Kasumi-1 (cell line): ENCODE measurements at regions not wholly inside any gene's neighbourhood (a gene's known extent, or its start where the extent isn't known, plus 50 kb on each side); places are given as distances from the start of the nearest gene placed in this dataset.
"Not testable (repeated sequence)": the region's sequence is repeated elsewhere in the genome, so short reads cannot be mapped to it uniquely, and the experiment has no call there.

Experiments used
- DNase-seq, 2 experiments: peaks; one replicate each; lab custom pipeline; 2025; lab: John Stamatoyannopoulos, UW

DNA sequence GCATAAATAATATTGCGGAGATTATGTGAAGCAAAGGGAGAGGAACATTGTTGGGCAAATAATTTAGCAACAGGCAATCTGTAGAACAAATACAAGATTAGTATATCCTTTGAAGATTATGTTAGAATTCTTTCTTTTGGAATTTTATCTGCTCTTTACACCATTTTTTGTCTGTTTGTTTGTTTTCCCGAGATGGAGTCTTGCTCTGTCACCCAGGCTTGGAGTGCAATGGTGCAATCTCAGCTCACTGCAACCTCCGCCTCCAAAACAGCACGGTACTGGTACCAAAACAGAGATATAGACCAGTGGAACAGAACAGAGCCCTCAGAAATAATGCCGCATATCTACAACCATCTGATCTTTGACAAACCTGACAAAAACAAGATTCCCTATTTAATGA is 250.3 kb downstream of the FSIP2 start:
- not testable (repeated sequence) for DNase-seq

DNA sequence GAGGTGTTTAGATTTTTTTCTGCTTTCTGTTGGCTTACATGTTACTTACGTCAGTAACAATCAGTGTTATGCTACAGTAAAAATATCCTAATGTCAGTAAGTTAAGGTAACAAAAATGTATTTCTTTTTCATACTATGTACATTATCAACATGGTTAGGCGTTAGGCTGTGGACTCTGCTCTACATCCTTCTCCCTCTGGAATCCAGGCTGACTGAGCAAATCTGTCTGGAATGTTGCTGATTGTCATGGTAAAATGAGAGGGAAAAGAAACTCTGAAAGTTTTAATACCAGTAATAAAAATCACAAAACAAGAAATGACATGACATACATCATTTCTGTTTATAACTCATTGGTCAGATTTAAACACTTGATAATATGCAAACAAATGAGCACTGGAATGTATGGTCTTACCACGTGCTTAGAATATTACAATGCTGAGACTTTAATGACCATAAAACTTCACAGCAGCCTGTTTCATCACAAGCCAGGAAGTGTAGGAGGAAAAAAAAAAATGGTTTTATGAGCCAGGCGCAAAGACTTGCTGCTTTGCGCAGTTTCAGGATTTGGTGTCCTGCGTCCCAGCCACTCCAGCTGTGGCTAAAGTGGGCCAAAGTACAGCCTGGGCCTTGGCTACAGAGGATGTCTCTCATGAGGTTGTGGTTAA is 252.4 kb downstream of the FSIP2 start:
- DNase-seq: no peak

DNA sequence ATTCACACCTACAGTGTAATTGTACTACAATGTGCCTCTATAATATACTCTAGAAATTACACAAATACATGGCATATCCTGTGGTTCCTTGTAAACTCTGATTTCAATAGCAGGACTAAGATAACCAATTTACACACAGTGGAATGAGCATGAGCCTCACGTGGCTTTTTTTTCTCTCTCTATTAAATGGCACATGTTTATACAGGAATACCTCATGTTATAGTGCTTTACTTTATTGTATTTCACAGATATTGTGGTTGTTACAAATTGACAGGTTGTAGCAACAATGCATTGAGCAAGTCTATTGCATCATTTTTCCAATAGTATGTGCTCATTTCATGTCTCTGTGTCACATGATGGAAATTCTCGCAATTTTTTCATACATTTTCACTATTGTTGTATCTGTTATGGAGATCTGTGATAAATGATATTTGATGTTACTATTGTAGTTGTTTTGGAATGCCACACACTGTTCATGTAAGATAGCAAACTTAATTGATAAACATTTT is 260.0 kb downstream of the FSIP2 start:
- no peak for DNase-seq

DNA sequence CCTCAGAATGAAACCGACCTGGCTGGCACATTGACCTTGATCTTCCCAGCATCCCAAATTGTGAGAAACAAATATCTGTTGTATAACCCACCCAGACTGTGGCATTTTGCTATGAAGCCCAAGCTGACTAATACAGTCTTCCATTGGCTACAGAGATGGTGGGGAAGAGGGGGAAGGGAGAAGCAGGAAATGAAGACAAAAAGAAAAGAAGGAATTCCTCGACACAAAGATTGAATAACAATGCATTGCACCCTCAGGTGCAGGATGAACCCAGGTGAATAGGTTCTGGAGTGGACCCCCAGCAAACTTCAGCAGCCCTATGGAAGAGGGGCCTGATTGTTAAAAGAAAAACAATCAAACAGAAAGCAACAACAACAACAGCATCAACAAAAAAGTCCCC is 270.7 kb downstream of the FSIP2 start:
- no peak for DNase-seq

DNA sequence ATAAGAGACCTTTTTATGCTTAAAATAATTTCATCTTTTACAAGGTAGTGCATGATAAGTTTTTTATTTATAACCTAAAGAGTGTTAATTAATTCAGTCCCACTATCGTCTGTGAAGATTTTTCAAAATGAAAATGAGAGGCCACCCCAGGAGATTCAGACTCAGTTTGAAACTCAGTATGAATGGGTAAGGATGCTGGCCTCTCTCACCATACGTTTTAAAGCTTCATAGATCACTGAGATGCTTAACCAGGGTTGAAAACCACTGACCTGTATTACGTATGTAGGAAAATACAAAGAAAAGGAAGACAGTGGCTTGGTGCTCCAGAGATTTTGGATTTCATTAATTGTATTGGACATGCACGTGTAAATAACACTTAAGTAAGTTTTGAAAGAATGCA is 278.7 kb downstream of the FSIP2 start:
- DNase-seq: no peak

DNA sequence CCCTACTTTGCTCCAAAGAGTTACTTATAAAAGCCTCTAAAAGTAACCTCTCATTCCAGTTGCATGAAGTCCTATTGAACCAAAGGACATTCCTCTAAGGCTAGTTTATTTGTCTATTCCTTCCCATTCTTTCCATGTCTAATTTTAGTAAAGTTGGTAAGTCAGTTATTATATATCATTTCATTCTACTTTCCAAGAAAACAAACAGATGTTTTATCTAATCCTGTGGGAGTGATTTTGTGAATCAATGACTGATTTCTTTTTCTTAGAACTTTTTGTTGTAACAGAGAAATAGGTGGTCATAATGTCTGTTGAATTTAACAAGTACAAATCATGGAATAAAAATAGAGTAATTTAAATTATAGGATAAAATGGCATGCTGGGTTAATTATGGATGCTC is 286.3 kb downstream of the FSIP2 start:
- DNase-seq: no peak

DNA sequence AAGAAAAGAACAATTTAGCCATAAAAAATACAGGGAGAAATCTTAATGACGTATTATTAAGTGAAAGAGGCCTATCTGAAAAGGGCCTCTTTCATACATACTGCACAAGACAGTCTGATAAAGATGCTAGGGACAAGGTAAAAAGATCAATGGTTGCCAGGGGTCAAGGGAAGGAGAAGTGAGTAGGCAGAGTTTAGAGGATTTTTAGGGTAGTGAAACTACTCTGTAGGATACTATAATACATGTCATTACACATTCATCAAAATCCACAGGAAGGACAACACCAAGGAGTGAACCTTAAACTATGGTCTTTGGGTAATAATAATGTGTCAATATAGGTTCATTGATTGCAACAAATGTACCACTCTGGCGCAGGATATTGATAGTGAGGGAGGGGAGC is 289.3 kb downstream of the FSIP2 start:
- DNase-seq: no peak

DNA sequence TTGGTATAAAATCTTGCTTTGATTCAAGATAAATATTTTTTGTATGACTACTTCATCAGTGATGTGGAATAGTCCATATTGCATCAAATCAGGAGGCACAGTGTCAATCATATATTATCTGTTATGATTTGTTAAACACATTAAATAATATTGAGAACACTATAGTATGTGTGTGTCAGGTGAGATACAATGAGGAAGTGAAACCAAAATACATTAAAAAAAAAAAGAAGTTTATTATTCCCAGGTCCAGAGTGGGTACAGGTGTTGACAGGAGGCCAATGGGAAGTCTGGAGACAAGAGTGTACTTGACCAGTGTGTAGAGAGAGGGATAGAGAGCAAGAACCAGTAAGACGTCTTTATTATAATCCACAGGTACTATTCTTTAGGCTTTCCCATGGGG is 292.6 kb downstream of the FSIP2 start:
- no peak for DNase-seq

DNA sequence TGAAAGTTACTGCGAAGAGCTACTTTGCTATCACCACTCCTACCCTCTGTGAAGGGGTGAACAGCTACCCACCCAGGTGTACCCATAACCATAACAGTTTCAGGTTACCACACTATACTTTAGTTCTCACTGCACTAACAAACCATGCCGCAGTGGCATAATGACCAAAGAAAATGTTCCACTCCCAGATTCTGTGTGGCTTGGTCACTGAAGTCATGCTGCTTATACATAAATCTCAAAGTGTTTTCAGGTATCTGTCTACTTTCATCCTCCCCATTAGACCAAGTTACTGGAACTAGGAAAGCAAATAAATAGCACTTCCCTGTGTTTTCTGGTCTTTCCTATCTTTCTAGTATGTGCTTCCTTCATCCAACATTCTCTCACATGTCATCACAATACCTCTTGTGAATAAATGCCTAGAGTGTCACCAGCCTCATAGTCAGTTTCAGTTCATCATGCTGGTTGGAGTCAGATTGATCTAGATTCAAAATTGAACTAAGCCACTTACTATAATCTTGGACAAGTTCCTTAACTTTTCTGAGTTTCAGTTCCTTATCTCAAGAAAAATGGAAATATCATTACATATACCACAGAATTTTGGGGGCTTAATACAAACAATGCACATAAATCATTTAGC is 293.6 kb downstream of the FSIP2 start:
- DNase-seq: no peak

DNA sequence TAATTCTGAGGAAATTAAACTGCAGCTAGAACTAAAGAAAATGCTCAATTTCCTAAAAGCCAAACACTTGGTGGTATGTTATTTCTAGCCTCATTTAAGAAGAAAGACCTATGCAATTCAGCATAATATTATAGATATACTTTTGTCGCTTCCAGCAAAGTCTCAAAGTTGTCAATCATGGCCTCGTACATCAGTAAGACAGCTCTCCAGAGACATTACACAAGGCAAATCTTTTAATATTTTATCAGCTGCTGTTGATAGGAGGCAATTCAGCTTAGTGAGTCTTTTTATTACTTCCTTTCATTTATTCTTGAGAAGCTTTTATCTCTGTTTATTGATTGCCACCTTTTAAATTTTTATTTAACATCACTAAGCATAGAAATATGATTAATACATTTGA is 294.3 kb downstream of the FSIP2 start:
- no peak for DNase-seq

DNA sequence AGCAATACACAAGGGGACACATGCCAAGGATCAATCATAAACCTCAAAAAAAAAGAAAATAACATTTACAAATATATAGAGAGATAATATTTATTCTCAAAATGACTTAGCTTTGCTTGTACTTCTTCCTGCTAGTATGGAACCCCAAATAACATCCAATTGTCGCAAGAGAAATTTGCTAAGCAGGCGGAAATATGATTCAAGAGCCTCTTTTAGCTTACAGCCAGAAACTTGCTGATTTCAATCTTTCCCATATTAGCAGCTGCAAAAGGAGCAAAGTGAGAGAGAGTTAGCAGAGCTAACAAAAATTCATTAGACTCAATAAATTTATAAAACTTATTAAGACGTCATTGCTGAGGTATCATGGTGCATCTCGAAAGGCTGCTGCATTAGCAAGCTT is 294.9 kb downstream of the FSIP2 start:
- DNase-seq: no peak

DNA sequence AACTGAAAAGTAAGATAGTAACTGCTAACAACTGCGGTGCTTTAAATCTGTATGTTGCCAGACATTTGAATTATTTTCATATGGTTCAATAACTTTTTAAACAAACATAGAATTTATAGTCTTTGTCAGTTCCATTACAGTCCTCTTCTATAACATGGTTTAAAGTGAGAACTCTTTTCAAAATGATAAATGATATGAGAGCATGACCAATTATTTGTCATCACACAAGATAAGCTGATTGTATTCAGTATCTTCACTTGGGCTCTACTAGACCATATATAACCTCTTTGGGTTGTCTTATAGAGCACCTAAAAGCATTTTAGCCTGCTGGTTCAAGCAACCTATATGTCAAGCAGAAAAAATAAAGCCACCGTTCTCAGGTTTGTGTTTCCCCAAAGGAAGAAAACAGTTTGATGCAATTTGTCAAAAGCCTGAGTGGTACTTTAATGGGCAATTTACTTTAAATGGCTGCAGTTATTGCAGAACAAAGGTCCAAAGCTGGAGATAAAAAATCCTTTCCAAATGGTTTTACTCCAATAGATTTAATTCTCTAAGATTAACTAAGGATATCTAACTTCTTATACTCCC is 298.4 kb downstream of the FSIP2 start:
- no peak for DNase-seq

DNA sequence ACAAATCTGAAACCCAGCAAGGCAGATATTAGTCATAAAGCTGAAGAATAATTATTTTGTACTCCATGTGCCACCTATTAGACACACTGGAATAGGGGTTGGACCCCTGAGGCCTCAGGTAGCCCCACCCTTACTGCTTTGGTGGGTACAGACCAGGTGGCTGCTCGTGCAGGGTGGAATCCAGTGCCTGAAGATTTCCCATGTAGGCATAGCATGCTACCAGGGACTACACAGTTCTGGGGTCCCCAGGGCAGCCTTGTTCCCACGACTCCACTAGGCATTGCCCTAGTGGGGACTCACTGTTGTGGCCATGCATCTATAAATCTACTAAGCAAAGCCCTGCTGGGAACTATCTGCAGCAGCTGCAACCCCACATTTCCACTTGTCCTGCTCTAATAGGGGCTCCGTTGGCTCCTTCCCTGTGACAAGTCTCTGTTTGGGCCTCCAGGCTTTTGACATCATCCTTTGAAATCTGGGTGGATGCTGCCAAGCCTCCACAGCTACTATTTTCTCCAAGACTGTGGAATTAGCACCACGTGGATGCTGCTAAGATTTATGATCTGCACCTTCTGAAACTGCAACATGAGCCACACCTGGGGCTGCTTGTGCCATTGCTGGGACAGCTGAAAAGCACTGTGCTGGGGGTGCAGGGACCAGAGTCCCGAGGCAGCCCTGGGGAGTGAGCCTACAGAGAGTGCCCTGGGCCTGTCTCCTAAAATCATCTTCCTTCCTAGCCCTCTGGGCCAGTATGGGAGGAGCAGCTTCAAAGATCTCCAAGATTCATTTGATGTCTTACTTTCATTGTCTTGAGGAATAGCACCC is 303.8 kb downstream of the FSIP2 start:
- no peak for DNase-seq

DNA sequence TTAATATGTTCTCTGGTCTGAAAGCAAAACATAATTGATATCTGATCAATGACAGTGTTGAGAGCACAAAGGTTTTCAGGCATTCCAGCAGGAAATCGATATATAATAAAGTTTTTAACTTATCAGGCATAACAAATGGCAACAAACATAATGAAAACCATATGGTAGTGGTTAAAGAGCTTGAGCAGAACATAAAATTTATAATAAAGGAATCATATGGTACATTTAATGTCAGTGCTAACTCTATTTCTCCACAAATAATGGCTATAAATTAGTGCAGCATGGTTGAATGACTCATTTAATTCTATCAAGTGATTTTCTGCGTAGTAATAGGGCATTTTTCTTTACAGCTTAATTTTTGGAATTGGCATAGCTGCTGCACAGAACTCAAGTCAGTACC is 306.2 kb downstream of the FSIP2 start:
- no peak for DNase-seq

DNA sequence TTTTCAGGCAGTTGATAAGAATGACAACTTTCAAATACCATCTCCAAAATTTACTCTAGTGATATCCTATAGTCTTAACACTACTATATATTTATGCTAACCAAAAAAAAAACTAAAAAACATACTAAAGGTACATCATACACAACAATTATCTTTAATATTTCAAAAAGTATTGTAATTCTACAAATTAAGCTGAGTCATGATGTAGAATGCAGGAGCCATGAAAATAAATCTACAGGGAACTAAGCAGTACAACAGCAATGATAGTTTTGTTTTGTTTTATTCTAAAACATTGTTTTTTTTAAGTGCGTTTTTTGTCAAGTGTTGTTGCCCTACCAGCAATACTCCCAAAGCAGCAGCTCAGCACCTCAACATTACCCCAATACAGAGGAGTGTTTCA is 314.3 kb downstream of the FSIP2 start:
- DNase-seq: no peak

DNA sequence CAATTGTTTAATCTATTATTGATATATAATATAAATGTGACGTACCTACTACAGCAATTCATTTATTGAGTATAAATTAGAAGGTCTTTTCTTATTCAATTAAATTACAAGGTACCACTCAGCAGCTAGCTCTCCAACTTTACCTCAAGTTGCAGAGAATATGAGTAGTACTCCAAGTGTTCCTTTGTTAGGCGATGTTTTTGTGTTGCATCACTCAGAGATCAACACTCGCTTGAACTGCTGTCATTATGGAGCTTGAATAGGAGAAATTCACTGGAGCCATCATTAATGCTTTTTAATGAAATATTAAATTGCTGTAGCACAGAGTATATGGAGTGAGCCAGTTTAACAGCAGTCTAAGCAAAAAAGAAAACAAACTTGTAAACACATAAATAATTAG is 320.0 kb downstream of the FSIP2 start:
- DNase-seq: no peak

DNA sequence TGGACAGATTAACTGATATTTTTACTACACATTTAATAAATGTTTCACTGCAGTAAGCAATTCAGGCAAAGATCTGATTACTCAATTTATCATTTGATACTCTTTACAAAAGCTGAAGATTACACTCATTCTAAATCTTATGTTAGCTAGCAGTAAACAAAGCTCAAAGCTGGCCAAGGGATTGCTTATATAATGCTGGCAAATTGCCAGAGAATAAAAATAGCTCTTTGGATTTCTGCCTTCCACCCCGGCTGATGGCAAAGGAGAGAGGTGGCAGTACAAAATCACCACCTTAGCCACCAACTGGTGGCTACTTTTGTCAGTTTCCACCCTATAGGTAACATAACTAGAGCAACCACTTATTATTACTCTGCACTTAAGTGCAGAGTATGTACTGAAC is 320.5 kb downstream of the FSIP2 start:
- DNase-seq: no peak

DNA sequence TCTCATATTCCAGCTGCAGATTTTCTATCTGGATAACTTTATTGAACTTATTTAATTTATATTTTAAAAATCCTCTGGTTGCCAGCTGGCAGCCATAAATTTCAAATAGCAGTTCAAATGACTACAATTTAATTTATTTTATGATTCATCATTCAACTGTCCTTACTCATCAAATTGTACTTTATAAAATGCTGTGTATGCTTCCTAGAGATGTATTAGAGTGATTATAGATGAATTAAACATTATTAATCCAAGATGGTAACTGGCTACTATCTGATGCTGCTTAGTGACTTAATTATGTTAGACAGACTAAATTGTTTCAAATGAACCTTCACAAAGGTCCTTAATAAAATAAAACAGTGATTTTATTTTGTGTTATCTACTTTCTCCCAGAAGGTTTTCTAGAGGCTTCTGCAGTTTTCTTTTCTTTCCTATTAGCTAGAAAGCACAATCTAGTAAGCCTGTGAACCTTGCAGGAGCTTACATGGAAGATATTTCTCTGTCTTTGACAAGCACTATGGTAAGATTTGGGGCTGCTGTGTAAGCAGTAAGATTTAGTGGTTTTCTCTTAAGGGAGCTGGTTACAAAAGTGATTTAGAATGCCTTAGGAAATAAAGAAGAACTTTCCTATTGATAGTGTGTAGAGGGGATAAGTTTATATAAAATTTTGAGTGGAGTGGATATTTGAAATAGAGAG is 322.3 kb downstream of the FSIP2 start:
- DNase-seq: no peak

DNA sequence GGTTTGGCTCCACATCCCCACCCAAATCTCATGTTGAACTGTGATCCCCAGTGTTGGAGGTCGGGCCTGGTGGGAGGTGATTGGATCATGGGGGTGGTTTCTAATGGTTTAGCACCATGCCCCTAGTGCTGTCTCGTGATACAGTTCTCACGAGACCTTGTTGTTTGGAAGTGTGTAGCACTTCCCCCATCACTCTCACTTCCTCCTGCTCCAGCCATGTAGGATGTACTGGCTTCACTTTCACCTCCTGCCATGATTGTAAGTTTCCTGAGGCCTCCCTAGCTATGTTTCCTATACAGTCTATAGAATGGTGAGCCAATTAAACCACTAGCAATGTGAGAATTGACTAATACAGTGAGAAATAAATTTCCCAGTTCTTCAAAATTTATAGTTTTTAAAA is 325.9 kb downstream of the FSIP2 start:
- DNase-seq: no peak

DNA sequence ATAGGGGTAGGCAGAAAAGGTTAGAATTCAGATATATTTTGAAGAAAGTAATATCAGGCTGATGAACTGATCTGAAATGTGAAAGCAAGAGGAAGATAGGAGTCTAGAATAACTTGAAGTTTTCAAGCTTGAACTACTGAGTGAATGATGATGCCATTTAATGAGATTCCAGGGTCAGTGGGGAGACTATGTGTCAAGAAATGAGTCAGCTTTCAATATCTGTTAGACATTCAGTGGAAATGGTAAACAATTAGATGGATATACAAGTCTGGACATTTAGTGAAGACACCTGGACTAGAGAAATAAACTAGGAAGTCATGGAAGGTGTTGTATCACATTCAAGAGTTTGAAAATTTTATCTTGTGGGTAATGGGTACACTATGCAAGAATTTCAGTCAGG is 326.9 kb downstream of the FSIP2 start:
- no peak for DNase-seq

DNA sequence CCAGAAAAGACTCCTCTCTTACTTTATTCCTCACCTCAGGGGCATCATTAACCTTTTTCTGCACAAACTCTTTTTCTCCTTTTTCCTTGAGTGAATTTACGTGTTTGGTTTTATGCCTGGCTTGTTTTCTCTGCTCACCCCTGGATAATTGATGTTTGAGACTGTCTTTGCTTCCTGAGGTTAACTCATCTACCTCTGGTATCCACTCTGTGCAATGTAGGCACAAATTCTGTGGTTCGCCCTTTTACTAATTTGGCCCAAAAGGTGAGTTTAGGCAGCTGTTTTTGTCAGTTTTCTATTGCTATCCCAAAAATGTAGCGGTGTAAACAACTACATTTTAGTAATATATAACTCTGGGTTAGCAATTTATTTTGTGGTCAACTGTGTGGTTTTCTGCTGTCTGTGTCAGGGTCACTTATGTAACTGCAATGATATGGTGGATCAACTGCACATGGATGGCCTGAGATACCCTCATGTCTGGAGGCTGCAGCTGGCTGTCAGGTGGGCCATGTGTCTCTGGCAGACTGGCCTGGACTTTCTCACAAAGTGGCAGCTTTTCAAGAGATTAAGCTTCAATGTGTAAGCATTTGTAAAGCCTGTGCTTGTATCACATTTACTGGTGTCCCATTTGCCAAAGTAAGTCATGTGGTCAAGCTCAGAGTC is 329.7 kb downstream of the FSIP2 start:
- no peak for DNase-seq

DNA sequence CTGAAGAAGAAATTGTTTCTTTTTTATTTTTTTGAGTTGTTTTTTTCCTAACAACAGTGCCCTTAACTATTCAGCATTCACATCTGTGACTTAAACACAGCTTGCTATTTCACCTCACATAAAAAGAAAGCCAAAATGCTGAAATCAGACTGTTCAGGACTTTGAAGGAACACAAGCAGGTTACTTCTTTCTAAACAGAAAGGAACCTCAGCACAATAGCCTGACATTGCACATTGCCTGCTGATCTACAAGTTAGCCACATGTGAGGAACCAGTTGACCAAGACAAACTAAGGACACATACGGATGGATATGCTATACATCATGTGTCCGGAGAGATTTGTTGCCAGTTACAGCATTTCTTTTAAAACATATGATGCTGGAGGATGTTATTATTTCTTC is 331.1 kb downstream of the FSIP2 start:
- no peak for DNase-seq
